Esophagus muscularis mucosa (tissue), 4 donors: ENCODE measurements at regions not wholly inside any gene's neighbourhood (a gene's known extent, or its start where the extent isn't known, plus 50 kb on each side); places are given as distances from the start of the nearest gene placed in this dataset.

ENCODE experiments used
- DNase-seq: peaks from one replicate; pipeline ENCODE4 v3.0.0-alpha.2; 2017; ENCODE audit errors: extremely low spot score
- H3K27ac ChIP-seq, 4 donors: fragments of 200-600 bp; sonication (generic); replicated peaks in 1 of 4; 1 replicate in 3 of 4; 2 replicates in 1 of 4; pipeline ENCODE4 v1.5.1; 2016 to 2019; ENCODE audit warnings: mild to moderate bottlenecking in 1 of 4
- H3K27me3 ChIP-seq, 4 donors: fragments of 200-600 bp; sonication (generic); one replicate each; pipeline versions ENCODE4 v1.5.1 to v1.6.0; 2016 to 2019
- H3K36me3 ChIP-seq, 4 donors: fragments of 200-600 bp; sonication (generic); one replicate each; pipeline ENCODE4 v1.5.1; 2016 to 2019
- H3K4me1 ChIP-seq, 4 donors: fragments of 200-600 bp; sonication (generic); one replicate each; pipeline ENCODE4 v1.5.1; 2016 to 2019
- H3K4me3 ChIP-seq, 4 donors: fragments of 200-600 bp; sonication (generic); 1 replicate in 2 of 4; 2 replicates in 2 of 4; pipeline ENCODE4 v1.5.1; 2016 to 2019; ENCODE audit warnings: mild to moderate bottlenecking in 4 of 4, moderate library complexity in 1 of 4
- H3K9me3 ChIP-seq, 4 donors: fragments of 200-600 bp; sonication (generic); 1 replicate in 3 of 4; 2 replicates in 1 of 4; pipeline ENCODE4 v1.5.1; 2016 to 2019
- CTCF ChIP-seq, 3 experiments: fragments of 200-600 bp in 2 of 3; fragments of 450-650 bp in 1 of 3; sonication (generic) in 2 of 3; IDR thresholded peaks; one replicate each; pipeline ENCODE4 v1.5.1; 2017 to 2019; ENCODE audit warnings: antibody characterized with exemption in 3 of 3, mild to moderate bottlenecking in 2 of 3, moderate library complexity in 1 of 3
- EP300 ChIP-seq: sonication (generic); formaldehyde crosslinking; IDR thresholded peaks from one replicate; pipeline ENCODE4 v1.6.1; 2017; ENCODE audit warnings: antibody characterized with exemption
- POLR2A ChIP-seq: fragments of 450-650 bp; IDR thresholded peaks from one replicate; pipeline ENCODE4 v1.6.1; 2017; ENCODE audit warnings: antibody characterized with exemption, moderate library complexity, mild to moderate bottlenecking, low read depth
- POLR2AphosphoS5 ChIP-seq, 2 donors: sonication (generic); formaldehyde crosslinking; IDR thresholded peaks; one replicate each; pipeline ENCODE4 v1.6.1; 2017; ENCODE audit warnings: antibody characterized with exemption in 2 of 2
- WGBS: methylation state at CpG from one replicate; pipeline ENCODE4 v1.1.5; 2018; 5-methylcytosine and 5-hydroxymethylcytosine counted together
- intact Hi-C: fragments of 100-400 bp; cut with DNase I; formaldehyde crosslinking; loops from one replicate; pipeline ENCODE4 v1.15.1; 2023

DNA sequence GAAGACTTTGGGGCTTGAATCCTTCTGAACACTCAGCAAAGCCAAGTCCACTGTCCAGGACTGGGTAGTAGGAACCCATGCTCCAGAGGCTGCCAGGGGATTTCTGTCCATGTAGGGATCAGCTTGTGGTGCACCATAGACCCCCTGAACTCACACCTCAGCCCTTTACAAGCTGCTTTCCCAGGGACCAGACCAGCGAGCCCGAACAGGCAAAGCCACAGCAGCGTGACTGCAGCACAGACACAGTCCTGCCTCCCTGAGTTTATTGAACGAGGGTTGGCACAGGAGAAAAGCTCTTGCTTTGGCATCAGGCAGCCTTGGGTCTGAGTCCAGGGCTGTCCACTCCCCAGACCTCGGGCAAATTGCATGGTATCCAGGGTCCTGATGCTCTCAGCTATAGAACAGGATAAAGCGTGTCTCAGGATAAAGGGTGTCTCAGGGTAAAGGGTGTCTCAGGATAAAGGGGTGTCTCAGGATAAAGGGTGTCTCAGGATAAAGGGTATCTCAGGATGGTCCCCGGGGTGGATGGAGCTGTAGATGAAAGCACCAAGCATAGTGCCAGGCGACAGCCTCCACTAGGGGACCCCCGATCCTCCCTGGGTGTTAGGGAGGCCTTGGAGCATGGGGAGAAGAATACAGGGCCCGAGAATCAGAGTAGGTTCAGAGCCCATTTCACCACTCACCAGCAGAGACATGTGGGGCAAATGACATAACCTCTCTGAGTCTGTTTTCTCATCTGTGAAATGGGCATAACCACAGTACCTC lies 648.8 kb downstream of the NPHP4 start:
- WGBS = 94% methylated on average over 5 of the region's 10 CpGs
- H3K9me3 ChIP-seq = peaks cover 0 to 6% (median 0%) of the 10 kb centered on the region in 4 donors

DNA sequence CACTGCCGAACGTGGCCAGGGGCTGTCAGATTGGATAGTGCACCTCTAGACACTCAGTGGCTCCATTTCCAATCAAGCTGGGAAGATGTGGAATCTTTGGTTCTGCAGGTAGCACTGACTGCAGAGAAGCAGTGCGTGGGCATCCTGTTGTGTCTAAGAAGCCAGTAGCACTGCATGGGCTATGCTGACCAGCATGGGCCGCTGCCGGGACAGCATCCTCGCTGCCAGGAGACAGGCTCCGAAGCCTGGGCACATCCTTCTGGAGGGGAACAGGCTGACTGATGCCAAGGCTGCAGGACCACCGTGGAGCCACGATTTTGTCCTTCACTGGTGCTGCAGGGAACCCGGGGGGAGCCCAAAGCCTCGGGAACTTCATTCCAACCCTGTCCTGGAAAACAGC lies 649.4 kb downstream of the NPHP4 start:
- Histone ChIP-seq H3K4me3 (no peak overlapping the region), H3K36me3 (no peaks in the 10 kb centered on the region), H3K4me1 (no peaks in the 10 kb centered on the region), H3K27me3 (peaks cover 0 to 44% (median 0%) of the 10 kb centered on the region in 4 donors), H3K9me3 (peaks cover 0 to 6% (median 0%) of the 10 kb centered on the region in 4 donors), H3K27ac (no peak overlapping the region)
- 72% methylated on average over 2 of the region's 11 CpGs for WGBS
- intact Hi-C loops = no loop called here
- no peak for DNase-seq
- TF ChIP-seq POLR2A = no peak
- TF ChIP-seq CTCF (IDR thresholded peaks at IDR 0.05) = no peak
- no peak for TF ChIP-seq EP300
- TF ChIP-seq POLR2AphosphoS5 (IDR thresholded peaks at IDR 0.05) = no peak

More for the DNA sequence above, 648.8 kb downstream of the NPHP4 start:
- intact Hi-C loops = no loop called here
- TF ChIP-seq EP300 (no peak), CTCF (IDR thresholded peaks at IDR 0.05) (no peak), POLR2A (no peak), POLR2AphosphoS5 (IDR thresholded peaks at IDR 0.05) (no peak)
- DNase-seq = no peak
- Histone ChIP-seq H3K4me3 (no peak overlapping the region), H3K4me1 (no peaks in the 10 kb centered on the region), H3K27ac (no peak overlapping the region), H3K36me3 (no peaks in the 10 kb centered on the region), H3K27me3 (peaks cover 0 to 44% (median 0%) of the 10 kb centered on the region in 4 donors)

GRCh38 chr1:5342172-5342571 lies 650.1 kb downstream of the NPHP4 start:
- WGBS = 81% methylated on average over 8 of the region's 8 CpGs
- Histone ChIP-seq H3K36me3 (no peaks in the 10 kb centered on the region), H3K27ac (no peak overlapping the region), H3K9me3 (no peaks in the 10 kb centered on the region), H3K27me3 (peaks cover 0 to 44% (median 0%) of the 10 kb centered on the region in 4 donors), H3K4me1 (no peaks in the 10 kb centered on the region), H3K4me3 (no peak overlapping the region)
- DNase-seq = no peak
- intact Hi-C loops = no loop called here
- TF ChIP-seq CTCF (IDR thresholded peaks at IDR 0.05) (no peak), POLR2A (no peak), EP300 (no peak), POLR2AphosphoS5 (IDR thresholded peaks at IDR 0.05) (no peak)

DNA sequence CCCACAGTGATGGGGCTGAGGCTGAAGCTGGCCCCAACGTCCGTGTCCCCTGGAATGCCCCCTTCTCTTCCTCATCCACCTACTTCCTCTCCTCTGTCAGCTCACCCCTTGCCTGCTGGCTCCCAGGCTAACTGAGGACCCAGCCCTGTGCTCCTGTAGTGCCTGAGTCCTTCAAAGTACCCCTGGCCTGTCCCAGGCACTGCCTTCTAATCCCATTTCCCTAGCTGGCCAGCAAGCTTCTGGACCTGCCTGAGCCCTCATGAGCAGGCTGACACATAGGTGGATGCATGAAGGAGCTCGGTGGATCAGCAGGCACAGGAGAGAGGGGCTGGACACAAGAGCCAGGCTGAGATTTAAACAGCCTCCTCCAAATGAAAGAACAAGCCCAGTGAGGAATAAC lies 650.8 kb downstream of the NPHP4 start:
- H3K36me3 ChIP-seq = no peaks in the 10 kb centered on the region
- DNase-seq = no peak
- no peak overlapping the region for H3K27ac ChIP-seq
- no peaks in the 10 kb centered on the region for H3K4me1 ChIP-seq
- WGBS = 65% methylated on average over 3 of the region's 3 CpGs
- no peak for TF ChIP-seq POLR2A
- peaks cover 0 to 49% (median 0%) of the 10 kb centered on the region in 4 donors for H3K27me3 ChIP-seq
- no peaks in the 10 kb centered on the region for H3K9me3 ChIP-seq
- intact Hi-C loops = no loop called here
- H3K4me3 ChIP-seq = no peak overlapping the region

DNA sequence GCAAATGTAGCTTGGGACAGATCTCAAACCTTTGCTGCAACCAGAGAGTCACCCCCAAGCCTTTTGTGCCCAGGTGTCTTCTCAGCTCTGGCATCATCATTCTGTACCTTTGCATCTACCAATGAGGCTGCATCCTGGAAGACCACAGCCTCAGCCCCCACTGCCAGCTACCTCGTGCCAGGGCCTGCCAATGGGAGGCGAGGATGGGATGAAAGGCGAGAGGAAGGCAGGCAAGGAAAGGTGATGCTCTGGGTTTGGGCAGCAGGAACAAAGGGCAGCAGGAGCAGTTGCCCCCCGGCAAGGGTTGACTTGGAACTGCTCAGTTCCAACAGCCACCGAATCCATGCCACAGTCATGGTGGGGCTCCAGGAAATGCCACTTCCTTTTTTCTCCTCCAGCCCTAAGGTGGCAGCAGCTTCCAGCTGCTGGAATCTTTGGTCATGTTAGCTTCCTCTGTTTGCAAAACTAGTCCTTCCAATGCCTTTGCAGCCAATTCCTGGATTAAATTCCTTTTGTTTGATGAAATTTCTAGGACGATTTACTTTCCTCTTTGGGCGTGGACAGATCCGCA lies 651.6 kb downstream of the NPHP4 start:
- Histone ChIP-seq H3K36me3 (no peaks in the 10 kb centered on the region), H3K9me3 (no peaks in the 10 kb centered on the region), H3K4me1 (no peaks in the 10 kb centered on the region), H3K27me3 (peaks cover 0 to 42% (median 0%) of the 10 kb centered on the region in 4 donors), H3K4me3 (no peak overlapping the region), H3K27ac (no peak overlapping the region)
- intact Hi-C loops = no loop called here
- WGBS = 83% methylated on average over 8 of the region's 8 CpGs
- no peak for DNase-seq
- no peak for TF ChIP-seq POLR2AphosphoS5 (IDR thresholded peaks at IDR 0.05)
- no peak for TF ChIP-seq EP300
- TF ChIP-seq CTCF (IDR thresholded peaks at IDR 0.05) = no peak
- no peak for TF ChIP-seq POLR2A
